Right hindlimb (tissue), 1 donor: ENCODE measurements at regions not wholly inside any gene's neighbourhood (a gene's known extent, or its start where the extent isn't known, plus 50 kb on each side); places are given as distances from the start of the nearest gene placed in this dataset.
"Not testable (repeated sequence)": the region's sequence is repeated elsewhere in the genome, so short reads cannot be mapped to it uniquely, and the experiment has no call there.

ENCODE experiments used
- DNase-seq: peaks from one replicate; pipeline ENCODE4 v3.0.0-alpha.2; 2018

- DNase-seq = no peak
Measured at GRCh38 chr7:32680259-32681173, 185.2 kb downstream of the AVL9 start.

GRCh38 chr7:32679192-32679591 is 183.9 kb downstream of the AVL9 start:
- DNase-seq = no peak

- no peak for DNase-seq
Measured at GRCh38 chr7:32677593-32677992, 182.3 kb downstream of the AVL9 start.

GRCh38 chr7:32676249-32676941 is 181.1 kb downstream of the AVL9 start:
- DNase-seq = no peak

GRCh38 chr7:32673275-32673983 is 178.1 kb downstream of the AVL9 start:
- no peak for DNase-seq

- no peak for DNase-seq
Measured at GRCh38 chr7:32670110-32671025, 175.1 kb downstream of the AVL9 start.

GRCh38 chr7:32669173-32669870 is 174.0 kb downstream of the AVL9 start:
- not testable (repeated sequence) for DNase-seq

- DNase-seq = not testable (repeated sequence)
Measured at GRCh38 chr7:32668387-32669097, 173.3 kb downstream of the AVL9 start.

GRCh38 chr7:32667586-32667985 is 172.3 kb downstream of the AVL9 start:
- DNase-seq = not testable (repeated sequence)

GRCh38 chr7:32663805-32664211 is 168.5 kb downstream of the AVL9 start:
- not testable (repeated sequence) for DNase-seq

- not testable (repeated sequence) for DNase-seq
Measured at GRCh38 chr7:32662509-32662908, 167.2 kb downstream of the AVL9 start.

- no peak for DNase-seq
Measured at GRCh38 chr7:32661929-32662328, 166.6 kb downstream of the AVL9 start.

GRCh38 chr7:32661501-32661900 is 166.2 kb downstream of the AVL9 start:
- DNase-seq = no peak

- no peak for DNase-seq
Measured at GRCh38 chr7:32660936-32661335, 165.6 kb downstream of the AVL9 start.

- DNase-seq = no peak
Measured at GRCh38 chr7:32659853-32660252, 164.6 kb downstream of the AVL9 start.

- no peak for DNase-seq
Measured at GRCh38 chr7:32658467-32658869, 163.2 kb downstream of the AVL9 start.

GRCh38 chr7:32658034-32658433 is 162.7 kb downstream of the AVL9 start:
- no peak for DNase-seq

- DNase-seq = not testable (repeated sequence)
Measured at GRCh38 chr7:32654549-32654948, 159.3 kb downstream of the AVL9 start.

- not testable (repeated sequence) for DNase-seq
Measured at GRCh38 chr7:32650356-32650755, 155.1 kb downstream of the AVL9 start.

GRCh38 chr7:32648408-32649156 is 153.3 kb downstream of the AVL9 start:
- DNase-seq = no peak
